Fibroblast of upper back skin (primary cell): ENCODE measurements at regions not wholly inside any gene's neighbourhood (a gene's known extent, or its start where the extent isn't known, plus 50 kb on each side); places are given as distances from the start of the nearest gene placed in this dataset.
"Not testable (repeated sequence)": the region's sequence is repeated elsewhere in the genome, so short reads cannot be mapped to it uniquely, and the experiment has no call there.

ENCODE experiments used
- DNase-seq: peaks from one replicate; pipeline ENCODE4 v3.0.0-alpha.2; 2013

DNA sequence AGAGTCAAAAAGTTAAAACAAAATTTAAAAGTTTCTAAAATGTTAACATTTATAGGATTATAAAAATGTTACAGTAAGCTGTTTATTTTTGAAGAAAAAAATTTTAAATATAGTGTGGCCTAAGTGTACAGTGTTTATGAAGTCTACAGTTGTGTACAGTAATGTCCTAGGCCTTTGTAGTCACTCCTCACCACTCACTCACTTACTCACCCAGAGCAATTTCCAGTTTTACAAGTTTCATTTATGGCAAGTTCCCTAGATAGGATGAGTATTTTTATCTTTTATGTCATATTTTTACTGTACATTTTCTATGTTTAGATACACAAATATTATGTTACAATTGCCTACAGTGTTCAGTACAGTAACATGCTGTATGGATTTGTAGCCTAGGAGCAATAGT lies 419.9 kb downstream of the ARL4A start:
- DNase-seq = no peak

DNA sequence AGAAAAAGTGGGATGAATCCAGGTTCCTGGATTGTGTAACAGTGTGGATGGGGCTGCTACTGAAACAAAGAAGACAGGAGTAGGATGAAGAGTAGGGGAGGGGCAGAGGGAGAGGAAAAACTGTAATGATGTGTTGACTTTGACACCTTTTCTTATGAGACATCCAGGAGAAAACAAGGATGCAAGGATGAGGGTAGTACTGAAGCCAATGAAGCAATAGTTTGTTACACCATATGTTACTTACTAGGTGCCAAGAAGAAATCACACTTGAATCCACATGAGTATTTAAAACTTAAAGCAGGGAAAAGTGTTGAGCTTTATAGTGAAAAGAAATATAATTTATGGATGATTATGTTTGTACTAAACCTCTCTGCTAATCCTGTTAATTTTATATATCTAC lies 420.6 kb downstream of the ARL4A start:
- no peak for DNase-seq

DNA sequence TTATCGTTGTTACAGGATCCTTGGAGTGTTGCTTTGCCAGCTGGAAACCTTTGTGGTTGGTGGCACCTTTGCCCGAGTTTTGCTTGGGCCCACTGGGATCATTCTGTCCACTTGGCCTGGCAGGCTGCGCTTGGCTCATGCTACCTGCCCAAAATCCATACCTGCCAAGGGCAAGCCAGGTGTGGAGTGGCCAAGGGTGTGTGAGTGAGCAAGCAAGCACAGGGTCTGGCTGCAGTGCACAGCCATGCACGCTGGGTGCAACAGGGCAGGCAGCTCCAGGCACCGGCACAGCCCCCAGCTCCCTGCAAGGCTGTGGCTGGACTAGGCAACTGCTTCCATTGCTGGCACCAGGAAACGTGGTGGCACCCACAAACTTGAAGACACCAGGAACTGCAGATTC lies 421.8 kb downstream of the ARL4A start:
- no peak for DNase-seq

DNA sequence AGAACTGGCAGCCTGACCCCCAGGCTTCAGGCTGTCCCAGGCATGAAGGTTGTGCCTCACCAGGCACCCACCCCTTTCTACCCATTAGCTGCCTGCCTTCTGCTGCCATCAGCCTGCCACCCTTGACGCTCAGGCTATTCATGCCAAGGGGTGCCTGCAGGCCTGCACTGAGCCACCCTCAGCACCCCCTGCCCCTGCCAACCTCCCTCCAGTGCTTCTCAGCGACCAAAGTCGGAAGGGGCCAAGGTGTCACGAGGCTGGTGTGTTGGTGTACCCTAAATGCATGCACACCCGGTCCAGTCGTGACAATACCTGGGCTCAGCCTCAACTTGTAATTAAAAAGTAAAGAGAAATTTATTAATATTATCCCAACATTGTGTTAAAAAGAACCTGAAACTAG lies 422.7 kb downstream of the ARL4A start:
- no peak for DNase-seq

DNA sequence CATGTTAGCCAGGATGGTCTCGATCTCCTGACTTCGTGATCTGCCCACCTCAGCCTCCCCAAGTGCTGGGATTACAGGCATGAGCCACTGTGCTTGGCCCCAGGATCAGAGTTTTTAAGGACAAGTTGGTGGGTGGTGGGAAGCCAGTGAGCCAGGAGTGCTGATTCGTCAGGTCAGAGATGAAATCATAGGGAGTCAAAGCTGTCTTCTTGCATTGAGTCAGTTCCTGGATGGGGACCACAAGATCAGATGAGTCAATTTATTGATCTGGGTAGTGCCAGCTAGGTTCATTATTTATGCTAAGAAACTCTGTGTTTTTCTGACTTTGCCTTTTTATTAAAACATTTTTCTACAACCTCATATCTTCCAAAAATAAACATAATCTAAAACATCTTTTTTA lies 423.8 kb downstream of the ARL4A start:
- peak; percentile 4 for DNase-seq

DNA sequence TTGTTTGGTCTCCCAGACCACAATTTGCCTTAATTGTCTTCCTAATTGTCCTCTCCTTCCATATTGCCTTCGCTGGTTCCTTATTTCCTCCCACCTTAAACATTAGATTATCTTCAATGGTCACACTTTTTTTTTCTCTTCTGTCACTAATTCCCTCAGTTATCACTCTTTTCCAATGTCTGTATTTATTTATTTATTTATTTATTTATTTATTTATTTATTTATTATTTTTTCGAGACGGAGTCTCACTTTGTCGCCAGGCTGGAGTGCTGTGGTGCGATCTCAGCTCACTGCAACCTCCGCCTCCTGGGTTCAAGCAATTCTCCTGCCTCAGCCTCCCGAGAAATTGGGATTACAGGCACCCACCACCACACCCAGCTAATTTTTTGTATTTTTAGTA lies 426.8 kb downstream of the ARL4A start:
- not testable (repeated sequence) for DNase-seq

DNA sequence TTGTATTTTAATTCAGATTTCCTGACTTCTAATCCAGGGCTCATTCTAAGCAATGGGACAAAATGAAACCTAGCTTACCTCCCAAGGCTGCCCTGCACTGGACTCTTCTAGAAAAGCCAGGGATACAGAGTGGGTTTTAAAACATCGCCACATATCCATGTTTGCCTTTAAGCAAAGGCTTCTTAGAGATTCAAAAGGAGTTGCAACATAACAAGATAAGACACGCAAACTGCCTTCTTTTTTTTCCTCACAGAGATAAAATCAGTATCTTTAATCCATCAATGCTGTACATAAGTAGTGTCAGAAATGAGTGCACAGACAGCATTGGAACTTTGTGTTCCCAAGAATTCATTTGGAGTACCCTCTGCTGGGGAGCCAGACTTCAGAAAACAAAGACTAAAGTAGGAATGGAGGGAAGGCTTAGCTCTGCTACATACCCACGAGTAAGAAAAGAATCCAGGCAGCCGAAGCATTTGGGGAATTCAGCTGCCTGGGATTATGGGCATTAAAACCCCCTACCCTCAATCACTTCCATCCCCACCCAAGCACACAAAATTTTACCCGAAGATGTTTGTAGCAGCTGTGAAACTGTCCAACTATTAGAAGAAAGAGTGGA lies 427.8 kb downstream of the ARL4A start:
- DNase-seq = no peak

DNA sequence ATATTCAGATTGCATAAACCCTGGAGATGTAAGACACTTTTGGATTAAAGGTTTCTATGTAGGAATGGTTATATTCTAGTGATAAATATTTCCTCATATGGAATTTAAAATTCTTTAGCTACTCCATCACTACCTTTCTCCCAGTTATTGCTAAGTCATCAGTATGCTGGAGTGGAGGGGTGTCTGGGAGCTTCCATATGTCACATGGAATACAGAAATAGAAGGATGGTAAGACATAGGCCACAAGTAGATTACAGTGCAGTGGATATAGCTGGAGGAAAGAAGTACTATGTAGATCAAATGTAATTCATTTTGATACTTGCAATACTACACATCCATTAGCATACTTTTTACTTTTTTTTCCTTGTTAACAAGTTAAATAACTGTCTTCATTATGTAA lies 428.4 kb downstream of the ARL4A start:
- DNase-seq = no peak

DNA sequence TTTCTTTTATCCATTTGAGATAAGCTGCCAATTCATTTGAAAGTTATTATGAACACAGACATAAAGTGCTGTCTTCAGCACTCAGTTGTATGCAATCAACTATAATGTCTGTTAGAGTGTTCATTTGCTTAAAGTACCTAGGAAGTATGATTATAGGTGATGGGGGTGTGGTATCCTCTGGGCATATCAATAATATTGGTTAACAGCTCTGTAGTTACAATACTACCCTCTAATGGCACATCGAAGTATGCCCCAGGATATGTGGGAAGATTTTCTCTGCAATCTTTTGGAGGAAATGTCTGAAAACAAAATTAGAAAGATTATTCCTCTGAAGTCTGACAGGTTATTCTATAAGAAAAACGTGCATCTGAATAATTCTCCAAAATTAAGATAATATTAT lies 429.7 kb downstream of the ARL4A start:
- peak; percentile 5 for DNase-seq

DNA sequence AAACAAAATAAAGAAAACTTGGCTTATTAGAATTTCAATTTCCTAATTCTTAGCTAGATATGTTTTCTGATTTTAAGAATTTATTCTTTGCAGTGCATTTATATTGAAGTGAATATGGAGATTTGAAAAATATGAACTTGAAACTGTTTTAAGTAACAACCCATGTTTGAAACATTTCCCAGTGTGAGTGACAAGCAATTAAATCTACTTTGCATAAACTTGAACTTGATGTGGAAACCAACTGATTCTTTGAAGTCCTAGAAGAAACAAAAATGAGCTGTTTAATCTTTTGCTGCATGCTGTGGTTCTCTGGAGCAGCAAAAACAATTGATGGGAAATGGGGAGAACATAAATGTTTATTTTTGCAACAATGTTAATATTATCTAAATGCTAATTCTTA lies 430.2 kb downstream of the ARL4A start:
- no peak for DNase-seq

DNA sequence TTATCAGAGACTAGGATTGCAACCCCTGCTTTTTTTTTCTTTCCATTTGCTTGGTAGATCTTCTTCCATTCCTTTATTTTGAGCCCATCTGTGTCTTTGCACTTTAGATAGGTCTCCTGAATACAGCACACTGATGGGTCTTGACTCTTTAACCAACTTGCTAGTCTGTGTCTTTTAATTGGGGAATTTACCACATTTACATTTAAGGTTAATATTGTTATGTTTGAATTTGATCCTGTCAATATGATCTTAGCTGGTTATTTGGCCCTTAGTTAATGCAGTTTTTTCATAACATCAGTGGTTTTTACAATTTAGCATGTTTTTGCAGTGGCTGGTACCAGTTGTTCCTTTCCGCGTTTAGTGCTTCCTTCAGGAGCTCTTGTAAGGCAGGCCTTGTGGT lies 437.2 kb downstream of the ARL4A start:
- DNase-seq = not testable (repeated sequence)

DNA sequence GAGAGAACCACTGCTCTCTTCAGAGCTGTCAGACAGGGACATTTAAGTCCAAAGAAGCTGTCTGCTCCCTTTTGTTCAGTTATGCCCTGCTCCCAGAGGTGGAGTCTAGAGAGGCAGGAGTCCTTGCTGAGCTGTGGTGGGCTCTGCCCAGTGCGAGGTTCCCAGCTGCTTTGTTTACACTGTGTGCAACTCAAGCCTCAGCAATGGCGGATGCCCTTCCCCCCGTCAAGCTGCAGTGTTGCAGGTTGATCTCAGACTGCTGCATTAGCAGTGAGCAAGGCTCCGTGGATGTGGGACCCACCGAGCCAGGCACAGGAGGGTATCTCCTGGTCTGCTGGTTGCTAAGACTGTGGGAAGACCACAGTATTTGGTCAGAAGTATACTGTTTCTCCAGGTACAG lies 438.9 kb downstream of the ARL4A start:
- no peak for DNase-seq

DNA sequence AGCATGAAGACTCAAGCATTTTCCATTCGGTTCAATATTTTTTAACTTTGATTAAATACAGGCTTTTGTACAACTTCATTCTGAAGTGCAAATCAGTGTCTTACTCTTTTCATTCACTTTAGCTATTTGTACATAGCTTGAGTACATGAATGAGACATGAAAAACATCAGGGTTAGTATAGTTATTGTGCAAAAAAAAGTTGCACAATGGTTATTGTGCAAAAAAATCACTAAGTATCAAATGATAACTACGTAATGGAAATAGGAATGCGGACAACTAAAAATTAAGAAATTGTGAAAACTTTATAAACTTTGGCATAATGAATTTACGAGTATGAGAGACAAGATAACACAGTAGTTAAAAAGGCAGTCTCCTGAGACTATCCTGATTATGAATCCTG lies 442.9 kb downstream of the ARL4A start:
- no peak for DNase-seq

DNA sequence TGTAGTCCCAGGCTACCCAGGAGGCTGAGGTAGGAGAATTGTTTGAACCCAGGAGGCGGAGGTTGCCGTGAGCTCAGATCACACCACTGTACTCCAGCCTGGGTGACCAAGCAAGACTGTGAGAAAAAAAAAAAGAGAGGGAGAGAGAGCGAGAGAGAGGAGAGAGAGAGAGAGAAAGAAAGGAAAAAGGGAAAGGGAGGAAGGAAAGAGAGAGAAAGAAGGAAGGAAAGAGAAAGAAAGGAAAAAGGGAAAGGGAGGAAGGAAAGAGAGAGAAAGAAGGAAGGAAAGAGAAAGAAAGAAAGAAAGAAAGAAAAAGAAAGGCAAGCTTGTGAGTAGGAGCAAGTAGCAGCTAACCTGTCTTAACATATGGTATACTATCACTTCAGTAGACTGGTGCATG lies 443.5 kb downstream of the ARL4A start:
- not testable (repeated sequence) for DNase-seq

DNA sequence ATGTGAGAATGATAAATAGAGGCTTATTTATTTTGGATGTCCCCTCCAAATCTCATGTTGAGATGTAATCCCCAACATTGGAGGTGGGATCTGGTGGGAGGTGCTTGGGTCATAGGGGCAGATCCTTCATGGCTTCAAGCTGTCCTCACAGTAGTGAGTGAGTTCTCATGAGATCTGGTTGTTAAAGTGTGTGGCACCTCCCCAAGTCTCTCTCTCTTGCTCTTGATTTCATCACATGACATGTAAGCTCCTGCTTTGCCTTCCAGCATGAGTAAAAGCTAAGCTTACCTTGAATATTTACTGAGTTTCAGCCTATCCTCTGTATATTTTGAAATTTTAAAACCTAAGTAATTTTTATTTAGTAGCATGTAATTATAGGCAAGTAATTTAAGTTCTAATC lies 444.9 kb downstream of the ARL4A start:
- peak; percentile 14 for DNase-seq

DNA sequence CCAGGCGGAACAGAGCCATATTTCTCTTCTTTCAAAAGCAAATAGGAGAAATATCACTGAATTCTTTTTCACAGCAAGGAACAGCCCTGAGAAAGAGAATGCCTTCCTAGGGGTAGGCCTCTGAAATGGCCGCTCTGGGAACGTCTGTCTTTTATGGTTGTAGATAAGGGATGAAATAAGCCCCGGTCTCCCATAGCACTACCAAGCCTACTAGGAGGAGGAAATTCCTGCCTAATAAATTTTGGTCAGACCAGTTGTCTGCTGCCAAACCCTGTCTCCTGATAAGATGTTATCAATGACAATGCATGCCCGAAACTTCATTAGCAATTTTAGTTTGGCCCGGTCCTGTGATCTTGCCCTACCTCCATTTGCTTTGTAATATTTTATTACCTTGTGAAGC lies 448.9 kb downstream of the ARL4A start:
- DNase-seq = not testable (repeated sequence)

DNA sequence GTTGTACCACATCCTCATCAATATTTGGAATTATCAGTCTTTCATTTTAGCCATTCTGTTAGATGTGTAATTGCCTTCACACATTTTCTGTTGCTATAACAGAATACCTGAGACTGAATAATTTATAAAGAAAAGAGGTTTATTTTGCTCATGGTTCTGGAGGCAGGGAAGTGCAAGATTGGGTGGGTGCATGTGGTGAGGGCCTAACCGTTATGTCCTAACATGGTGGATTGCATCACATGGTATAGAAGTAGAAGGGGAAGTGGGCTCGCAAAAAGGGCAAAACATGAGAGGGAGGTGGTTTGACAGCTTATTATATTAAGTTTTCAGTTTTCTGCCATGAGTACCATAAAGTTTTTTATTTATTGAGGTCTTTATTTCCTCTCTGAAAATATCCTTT lies 452.0 kb downstream of the ARL4A start:
- DNase-seq = no peak

DNA sequence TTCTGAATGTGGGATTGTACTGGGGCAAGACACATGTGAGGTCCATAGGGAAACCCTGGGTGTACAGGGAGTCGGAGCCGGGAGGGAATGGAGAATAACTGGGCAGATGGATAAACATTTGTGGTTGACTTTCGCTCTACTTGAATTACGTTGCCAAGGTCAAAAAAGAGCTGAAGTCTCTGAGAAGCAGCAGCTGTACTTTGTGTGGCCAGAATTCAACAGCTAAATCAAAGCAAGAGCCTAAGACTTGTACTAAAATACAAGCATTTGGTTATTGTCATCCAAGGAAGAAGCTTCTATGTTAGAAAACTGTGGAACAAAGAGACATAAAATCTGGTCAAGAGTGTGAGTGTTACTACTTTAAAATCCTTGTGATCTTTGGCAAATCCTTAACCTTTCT lies 457.2 kb downstream of the ARL4A start:
- no peak for DNase-seq

DNA sequence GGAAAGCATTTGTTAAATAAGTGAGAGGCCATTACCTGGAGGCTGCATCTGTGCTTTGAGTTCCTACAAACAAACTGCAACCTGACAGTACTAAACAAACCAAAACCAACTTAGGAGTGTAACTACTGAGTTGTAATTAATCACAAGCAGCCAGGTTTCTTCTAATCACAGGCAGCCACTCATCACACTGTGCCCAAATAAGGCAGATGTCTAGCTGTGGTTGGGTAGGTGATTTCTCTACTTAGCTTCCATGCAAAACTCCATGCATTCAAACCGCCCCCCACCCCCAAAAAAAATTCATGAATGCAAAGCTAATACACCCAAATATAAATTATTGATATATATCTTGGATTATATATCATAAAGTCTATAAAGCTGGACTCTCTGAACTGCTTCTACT lies 461.1 kb downstream of the ARL4A start:
- no peak for DNase-seq

DNA sequence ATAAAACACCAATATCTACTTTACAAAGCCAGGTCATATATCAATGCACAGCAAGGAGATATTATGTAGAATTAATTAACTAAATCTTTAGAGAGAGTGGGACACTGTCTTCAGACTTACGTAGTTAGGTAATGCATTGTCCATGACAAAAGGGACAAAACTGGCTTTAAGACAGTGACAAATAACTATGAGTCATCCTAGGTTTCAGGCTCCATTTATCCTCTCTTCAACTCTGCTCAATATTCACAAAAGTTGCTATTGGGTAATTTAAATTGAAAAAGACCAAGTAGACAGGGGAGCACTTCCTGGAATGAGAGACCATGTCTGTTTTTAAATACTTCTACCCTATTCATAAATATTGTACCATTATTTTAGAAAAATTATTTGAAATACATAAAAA lies 464.5 kb downstream of the ARL4A start:
- no peak for DNase-seq

DNA sequence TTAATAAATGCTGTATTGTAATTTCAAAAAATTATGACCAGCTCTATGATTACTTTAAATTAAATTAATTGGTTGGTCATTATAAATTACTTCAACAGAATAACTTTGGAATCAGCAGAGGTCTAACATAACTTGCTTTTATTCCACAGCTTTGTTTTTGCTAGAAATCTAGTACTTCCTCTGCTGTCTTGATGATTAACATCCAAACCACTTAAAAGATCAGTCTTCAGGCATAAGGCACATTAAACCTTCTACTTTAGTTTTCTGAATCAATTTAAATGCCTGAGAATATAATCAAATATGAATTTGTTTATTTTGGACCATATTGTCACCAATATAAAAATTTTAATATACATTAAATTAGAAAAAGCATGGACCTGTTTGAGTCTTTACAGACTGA lies 465.3 kb downstream of the ARL4A start:
- DNase-seq = no peak

DNA sequence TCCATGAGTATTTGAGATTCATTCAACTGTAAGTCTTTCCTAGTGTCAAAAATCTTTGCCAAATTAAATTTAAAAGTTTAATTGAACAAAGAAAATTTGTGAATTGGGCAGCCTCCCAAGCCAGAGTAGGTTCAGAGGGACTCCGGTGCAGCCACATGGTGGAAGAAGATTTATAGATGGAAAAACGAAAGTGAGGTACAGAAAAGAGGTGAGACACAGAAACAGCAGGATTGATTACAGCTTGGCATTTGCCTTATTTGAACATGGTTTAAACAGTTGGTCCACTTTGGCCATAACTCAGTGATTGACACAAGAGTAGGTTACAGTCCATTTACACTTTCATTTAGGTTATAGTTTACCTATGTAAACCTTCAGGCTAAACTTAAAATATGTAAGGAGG lies 465.8 kb downstream of the ARL4A start:
- DNase-seq = no peak

DNA sequence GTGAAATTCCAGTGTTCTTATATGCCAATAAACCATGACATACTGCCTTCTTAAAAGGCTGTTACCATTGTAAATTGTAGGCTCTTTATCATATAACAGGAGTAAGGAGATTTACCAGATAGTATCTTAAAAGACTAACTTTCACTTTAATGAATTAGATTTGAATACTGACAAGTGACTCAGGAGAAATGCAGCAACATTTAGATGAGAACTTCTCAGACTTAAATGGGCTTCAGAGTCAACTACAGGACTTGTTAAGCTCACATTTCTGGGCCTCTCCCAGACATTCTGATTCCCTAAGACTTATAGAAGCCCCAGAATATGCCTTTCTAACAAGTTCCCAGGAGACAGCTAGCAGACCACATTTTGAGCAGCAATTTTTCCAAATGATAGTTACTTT lies 466.3 kb downstream of the ARL4A start:
- no peak for DNase-seq

DNA sequence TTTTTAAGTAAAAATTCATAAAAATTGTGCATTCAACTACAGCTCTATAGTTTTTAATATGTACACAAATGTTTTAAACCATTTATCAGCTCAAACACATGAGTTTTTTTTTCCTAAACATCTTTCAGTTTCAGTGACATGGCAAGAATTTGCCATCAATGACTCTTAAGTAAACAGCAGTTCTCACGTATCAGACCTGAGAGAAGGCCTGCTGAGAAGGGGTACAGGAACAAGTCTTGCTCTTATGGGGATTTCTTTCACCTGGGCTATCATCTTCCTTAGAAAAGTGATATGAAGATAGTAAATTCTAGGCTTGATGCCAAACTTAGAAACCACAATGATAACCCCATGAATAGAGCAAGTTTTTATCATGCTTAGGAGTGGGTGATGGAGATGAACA lies 467.8 kb downstream of the ARL4A start:
- DNase-seq = no peak

DNA sequence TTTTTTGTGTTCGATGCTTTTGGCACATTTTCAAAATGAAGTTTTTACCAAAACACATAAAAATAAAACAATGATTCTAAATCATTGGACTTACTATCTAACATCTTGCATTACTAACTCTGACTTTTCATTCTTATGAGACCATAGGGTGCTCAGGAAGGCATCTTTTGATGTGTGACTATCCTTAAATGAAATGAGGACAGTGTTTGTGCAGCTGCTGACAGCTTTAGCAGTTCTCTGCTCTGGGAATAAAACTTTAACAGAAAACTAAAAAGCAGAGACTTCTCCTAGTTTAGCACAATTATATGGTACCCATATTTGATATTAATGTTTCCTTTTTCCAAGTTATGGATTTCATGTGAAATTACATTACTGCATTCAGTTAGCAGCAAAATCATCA lies 471.6 kb downstream of the ARL4A start:
- DNase-seq = no peak
